NCI-H82 (cell line): ENCODE measurements at regions not wholly inside any gene's neighbourhood (a gene's known extent, or its start where the extent isn't known, plus 50 kb on each side); places are given as distances from the start of the nearest gene placed in this dataset.
"Not testable (repeated sequence)": the region's sequence is repeated elsewhere in the genome, so short reads cannot be mapped to it uniquely, and the experiment has no call there.

ENCODE experiments used
- DNase-seq: peaks from one replicate; lab custom pipeline; 2025; lab: John Stamatoyannopoulos, UW

DNA sequence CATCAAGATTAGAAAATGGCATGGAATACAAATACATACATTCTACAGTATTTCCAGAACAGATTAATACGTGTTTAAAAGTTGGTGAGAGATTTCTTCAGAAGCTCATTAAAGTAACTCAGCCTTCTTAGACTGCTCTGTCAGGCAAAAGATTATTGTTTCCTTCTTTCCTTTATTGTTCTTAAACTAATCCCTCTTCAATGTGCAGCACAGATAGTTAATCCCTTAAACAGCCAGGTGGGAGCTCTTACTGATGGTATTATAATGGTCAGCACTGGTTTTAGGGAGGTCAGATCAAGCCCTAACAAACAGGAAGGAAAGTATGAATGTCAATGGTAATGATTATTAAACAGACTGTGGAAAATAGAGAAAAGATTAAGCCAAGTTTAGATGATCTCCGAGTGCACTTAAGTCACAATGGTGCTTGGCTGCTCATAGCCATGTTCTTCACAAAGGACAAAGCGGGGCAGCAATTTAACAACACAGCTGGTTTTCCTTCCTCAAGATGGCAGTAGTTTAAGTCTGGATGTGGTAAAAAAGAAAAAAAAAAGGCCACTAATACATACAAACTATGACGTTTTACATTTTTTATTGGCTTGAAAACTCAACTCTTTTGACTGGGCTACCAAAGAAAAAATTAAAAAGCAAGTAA lies 992.6 kb downstream of the PCDH9 start:
- DNase-seq, result peak; percentile 94

GRCh38 chr13:66234159-66234558 lies 996.0 kb downstream of the PCDH9 start:
- DNase-seq, result no peak

- DNase-seq, result not testable (repeated sequence)
Measured at GRCh38 chr13:66231958-66232357, 998.2 kb downstream of the PCDH9 start.

DNA sequence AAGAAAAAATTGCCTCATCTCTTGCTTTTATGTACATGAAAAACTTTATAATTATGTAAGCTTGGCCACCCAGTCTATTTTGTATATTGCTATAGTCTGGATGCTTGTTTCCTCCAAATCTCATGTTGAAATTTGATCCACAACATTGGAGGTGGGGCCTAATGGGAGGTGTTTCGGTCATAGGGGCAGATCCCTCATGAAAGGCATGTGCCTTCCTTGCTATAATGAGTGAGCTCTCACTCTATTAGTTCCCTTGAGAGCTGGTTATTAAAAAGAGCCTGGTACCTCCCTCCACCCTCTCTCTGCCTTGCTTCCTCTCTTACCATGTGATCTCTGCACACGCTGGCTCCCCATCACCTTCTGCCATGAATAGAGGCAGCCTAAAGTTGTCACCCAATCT lies 1005.1 kb downstream of the PCDH9 start:
- DNase-seq, result peak; percentile 7

- DNase-seq, result no peak
Measured at GRCh38 chr13:66224663-66225062, 1005.5 kb downstream of the PCDH9 start.

DNA sequence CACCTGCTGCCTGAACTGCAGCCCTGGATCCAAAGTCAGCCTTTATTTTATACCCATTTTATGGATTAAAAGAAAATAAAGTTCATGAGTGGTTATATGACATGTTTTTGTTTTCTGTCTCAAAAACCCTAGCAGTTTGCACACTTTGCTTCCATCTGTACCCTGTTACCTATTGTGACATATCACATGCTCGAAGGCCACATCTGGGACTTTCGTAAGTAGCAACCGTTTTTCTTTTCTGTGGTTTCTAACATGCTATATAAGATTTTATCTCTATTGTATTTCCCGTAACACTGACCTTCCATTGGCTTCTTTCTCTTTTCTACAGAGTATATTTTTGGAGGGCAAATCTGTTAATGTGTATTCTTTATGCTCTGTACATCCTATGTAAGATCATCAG lies 1007.2 kb downstream of the PCDH9 start:
- no peak for DNase-seq

- DNase-seq, result no peak
Measured at GRCh38 chr13:66222127-66222526, 1008.0 kb downstream of the PCDH9 start.

DNA sequence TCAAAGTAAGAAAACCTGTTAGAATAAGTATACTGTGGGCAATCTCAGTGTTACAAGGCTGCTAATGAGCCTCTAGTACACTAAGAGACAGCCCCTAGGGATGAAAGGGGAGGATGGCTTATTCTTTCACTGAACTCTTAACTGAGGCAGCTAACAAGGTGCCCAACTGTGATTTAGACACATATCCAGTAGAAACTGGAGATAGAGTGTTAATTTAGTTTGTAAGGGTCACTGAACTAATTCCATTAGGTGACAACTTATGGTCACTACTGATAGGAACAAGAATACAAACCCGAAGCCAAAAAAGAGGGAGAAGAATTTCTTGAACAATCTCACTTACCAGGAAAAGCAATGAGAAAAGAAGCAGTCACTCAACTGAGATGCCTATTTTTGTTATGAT lies 1010.6 kb downstream of the PCDH9 start:
- peak; percentile 17 for DNase-seq

DNA sequence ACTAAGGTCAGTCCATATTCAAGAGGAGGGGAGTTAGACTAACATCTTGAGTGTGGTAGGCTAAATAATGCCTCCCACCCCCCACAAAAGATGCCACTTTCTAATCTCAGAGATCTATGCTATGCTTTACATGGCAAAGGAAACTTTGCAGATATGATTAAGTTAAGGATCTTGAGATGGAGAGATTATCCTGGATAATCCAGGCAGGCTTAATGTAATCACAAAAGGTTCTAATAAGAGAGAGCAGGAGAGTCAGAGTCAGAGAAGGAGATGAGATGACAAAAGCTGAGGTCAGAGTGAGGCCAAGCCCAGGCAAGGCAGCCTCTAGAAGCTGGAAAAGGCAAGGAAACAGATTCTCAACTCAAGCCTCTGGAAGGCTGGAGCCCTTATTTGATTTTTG lies 1011.6 kb downstream of the PCDH9 start:
- DNase-seq, result peak; percentile 98

- no peak for DNase-seq
Measured at GRCh38 chr13:66216728-66217127, 1013.4 kb downstream of the PCDH9 start.

- DNase-seq, result no peak
Measured at GRCh38 chr13:66214467-66214866, 1015.7 kb downstream of the PCDH9 start.

DNA sequence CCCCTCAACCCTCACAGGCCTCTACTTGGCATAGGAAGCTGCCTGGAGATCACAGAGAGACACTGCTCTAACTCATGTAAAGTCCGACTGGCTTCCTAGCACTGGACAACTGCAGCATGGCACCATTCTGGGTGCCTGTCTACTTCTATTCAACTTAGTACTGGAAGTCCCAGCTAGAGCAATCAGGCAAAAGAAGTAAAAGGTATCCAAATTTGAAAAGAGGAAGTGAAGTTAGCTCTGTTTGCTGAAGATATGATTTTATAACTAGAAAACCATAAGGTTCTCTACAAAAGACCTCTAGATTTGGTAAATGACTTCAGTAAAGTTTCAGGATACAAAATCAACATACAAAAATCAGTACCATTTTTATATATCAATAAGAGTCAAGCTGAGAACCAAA lies 1017.6 kb downstream of the PCDH9 start:
- no peak for DNase-seq

DNA sequence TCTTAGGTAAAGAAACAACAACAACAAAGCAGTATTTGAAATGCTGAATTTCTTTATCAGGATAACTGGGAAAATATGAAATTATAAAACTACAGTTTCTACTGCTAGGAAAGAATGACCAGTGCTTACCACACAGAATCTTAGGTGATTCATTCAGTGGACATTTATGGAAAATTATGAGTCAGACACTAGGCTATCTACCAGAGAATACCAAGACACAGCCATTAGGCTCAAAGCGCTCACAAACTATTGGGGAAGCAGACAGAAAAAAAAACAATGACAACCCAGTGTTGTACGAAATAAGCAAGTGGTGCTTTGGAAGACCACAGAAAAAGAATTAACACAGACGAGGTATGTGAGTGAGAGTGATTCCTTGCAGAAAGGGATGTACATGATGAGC lies 1019.5 kb downstream of the PCDH9 start:
- DNase-seq, result no peak

DNA sequence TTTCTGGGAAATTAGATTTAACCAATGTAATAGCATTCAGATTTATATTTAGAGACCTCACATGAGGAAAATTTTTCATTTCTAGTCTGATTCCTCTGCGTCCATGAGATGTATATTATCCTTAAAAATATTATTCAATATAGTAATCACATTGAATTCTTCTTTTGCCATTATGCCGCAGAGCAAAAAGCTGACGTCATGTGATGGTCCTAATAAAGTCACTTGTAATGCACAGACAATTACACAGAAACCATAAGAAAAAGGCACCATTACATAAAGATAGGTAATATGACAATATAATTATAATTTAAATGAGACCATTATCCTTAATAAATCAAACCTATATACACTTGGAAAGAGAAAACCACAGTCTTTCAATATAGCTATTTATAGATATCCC lies 1021.5 kb downstream of the PCDH9 start:
- no peak for DNase-seq

DNA sequence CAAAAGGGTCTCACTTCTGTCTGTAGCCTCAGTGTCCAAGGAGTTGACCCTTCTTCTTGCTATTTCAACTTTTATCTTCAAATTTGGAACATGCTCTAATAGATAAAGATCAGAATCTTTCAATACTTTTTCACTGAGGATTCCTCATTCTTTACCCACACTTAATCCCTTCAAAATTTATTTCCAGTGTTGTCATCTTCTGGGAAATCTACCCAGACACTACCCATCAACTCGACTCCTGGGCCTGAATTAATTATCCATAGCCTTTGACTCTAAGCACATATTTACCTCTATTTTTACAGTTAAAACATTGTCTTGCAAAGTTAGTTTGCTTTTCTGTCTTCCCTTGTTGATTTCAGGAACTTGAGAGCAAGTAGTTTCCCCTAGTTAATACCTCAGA lies 1022.5 kb downstream of the PCDH9 start:
- no peak for DNase-seq

- no peak for DNase-seq
Measured at GRCh38 chr13:66205807-66206206, 1024.3 kb downstream of the PCDH9 start.

DNA sequence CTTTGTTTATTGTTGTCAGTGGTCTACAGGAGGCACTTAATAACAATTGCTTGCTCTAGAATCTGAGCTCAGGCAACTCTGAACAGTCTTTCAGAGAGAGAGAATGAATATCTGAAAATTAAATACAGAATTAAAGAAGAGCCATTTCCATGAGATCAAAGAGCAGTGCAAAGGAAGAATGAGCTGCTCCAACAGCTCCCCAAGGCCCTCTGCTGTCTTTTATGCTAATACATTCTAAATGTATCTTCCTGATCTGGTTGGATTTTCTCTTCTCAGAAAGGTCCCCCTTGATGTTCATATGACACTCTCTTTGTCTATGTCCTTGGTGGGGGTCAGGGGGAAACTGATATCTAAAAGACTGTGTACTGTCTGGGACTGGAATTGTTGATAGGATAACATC lies 1029.6 kb downstream of the PCDH9 start:
- DNase-seq, result no peak

- DNase-seq, result no peak
Measured at GRCh38 chr13:66195238-66195637, 1034.9 kb downstream of the PCDH9 start.

DNA sequence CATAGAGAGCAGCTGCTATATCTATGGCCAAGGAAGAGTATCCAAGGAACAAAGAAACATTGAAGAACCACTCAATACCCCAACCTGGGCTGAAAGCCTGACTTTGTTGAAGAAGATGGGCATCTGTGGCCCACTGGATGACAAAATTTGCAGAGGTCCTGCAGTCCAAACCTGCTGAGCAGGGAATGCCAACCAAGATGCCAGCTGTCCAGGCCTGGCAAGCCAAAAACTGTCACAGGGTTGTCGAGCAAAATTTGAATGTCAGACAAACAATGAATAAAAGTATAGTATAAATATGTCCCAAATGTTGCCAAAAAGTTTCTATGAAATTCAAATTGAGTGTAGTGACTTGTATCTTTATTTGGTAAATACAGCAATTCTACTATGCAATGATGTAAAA lies 1040.2 kb downstream of the PCDH9 start:
- DNase-seq, result no peak

GRCh38 chr13:66180836-66181235 lies 1049.3 kb downstream of the PCDH9 start:
- DNase-seq, result no peak

DNA sequence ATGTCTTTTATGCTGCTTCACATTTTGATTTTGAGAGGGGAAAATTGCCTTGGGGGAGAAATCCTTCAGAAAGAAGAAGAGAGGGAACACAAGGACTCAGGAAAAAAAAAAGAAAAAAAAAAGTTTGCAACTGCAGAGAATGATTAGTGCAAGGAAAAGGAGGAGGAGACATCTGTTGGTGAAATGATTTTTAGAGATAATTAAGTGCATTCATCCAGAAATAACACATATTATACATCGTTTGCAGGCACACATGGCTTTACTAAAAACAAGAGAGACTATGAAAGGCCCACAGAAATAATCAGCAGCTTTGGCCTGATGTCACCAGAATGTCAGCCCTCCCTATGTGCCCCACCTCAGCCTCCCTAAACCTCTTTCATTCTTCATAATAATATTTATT lies 1058.2 kb downstream of the PCDH9 start:
- DNase-seq, result no peak

DNA sequence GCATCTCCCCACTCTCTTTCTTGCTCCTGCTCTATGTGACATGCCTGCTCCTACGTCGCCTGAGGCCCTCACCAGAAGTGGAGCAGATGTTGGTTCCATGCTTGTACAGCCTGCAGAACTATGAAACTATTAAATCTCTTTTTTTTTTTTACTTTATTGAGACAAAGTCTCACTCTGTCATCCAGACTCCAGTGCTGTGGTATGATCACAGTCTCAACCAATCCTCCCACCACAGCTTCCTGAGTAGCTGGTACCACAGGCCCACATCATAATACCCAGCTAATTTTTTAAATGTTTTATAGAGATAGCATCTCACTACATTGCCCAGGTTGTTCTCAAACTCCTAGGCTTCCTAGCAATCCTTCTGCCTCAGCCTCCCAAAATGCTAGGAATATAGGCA lies 1067.7 kb downstream of the PCDH9 start:
- no peak for DNase-seq

GRCh38 chr13:66159511-66159910 lies 1070.6 kb downstream of the PCDH9 start:
- no peak for DNase-seq

DNA sequence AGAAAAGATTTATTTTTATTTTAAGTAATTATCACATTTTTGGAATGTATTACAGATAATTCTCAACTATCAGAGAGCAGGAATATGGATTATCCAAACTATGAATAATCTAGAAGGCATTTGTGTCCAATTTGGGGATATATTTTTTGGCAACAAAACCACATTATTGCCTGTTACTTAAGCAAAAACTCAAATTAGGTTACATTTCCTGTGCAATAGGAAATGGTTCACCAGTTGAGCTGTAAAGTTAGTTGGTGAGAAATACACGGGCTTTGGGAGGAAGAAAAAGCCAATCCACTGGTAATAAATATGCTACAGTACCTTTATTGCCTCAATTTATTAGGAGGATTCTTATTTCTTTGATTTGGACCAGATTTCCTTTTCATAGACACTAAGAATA lies 1075.2 kb downstream of the PCDH9 start:
- DNase-seq, result no peak

DNA sequence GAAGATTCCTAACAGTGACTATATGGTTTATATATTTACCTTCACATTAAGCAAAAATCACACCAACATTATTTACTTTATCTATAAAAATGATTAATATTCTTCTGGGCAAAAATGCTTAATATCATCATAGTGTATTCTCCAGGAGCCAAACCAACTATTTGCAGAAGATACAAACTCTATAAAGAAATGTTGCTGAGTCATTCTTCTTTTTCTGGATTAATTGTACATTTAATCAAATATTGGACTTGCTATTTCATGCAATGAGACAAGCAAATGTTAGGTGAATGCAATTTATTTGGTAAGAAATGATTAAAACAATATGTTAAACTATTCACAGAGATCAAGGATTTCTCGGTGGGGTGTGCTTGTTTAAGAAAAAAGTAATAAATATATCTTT lies 1075.8 kb downstream of the PCDH9 start:
- DNase-seq, result no peak
